ENCODE measurements at regions not wholly inside any gene's neighbourhood (a gene's known extent, or its start where the extent isn't known, plus 50 kb on each side); places are given as distances from the start of the nearest gene placed in this dataset.

DNA sequence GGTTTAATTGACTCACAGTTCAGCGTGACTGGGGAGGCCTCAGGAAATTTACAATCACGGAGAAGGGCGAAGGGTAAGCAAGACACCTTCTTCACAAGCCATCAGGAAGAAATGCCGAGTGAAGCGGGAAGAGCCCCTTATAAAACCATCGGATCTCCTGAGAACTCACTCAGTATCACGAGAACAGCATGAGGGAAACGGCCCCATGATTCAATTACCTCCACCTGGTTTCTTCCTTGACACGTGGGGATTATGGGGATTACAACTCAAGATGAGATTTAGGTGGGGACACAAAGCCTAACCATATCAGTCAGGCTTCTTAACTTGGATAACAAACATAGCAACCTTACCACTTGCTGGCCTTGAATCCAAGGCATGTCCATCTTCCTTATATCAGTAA lies 73.6 kb upstream of the FOXN2 start:
- no peak for DNase-seq (ENCODE audit: low spot score)
- TF ChIP-seq CTCF (IDR thresholded peaks at IDR 0.05; ENCODE audit: extremely low read depth, insufficient read depth, missing control alignments) = no peak
- in situ Hi-C loops (cut with MboI; ENCODE audit: low pct_unique_long_range_greater_than_20kb, low sequenced_read_pairs, unreplicated experiment) = no loop called here

DNA sequence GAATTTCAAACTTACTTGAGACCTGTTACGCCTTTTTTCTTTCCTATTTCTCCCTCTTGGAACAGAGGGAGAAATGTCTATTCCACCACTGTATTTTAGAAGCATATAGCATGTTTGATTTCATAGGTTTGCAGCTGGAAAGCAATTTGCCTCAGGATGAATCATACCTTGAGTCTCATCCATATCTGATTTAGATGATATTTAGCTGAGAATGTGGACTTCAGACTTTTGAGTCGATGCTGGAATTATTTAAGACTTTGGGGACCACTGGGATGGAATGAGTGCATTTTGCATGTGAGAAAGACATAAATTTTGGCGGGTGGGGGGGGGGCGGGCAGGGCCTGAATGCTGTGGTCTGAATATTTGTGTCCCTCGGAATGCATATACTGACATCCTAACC lies 67.3 kb upstream of the FOXN2 start:
- TF ChIP-seq CTCF (IDR thresholded peaks at IDR 0.05; ENCODE audit: extremely low read depth, insufficient read depth, missing control alignments) = no peak
- in situ Hi-C loops (cut with MboI; ENCODE audit: low pct_unique_long_range_greater_than_20kb, low sequenced_read_pairs, unreplicated experiment) = no loop called here
- no peak for DNase-seq (ENCODE audit: low spot score)

DNA sequence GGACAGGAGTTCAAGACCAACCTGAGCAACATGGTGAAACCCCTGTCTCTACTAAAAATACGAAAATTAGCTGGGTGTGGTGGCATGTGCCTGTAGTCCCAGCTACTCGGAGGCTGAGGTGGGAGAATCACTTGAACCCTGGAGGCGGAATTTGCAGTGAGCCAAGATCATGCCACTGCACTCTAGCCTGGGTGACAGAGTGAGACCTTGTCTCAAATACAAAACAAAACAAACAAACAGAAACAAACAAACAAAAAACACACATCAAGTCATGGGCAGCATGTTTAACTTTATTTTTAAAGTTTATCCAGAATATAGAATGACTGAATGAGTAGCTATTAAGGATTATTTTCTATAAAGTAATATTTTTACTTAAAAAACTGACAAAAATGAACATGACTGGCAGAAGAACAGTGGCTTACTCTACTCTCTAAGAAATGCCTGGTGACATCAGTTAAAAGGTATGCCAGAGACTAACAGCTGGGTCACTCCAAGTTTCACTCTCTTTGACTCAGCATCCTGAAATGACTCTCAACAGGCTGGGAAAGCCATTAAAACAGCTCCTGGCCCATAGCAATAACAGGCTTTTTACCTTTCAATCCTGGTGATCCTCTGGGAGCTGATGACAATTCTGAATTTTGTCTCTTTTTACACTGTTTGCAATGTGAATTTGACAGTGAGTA lies 66.1 kb upstream of the FOXN2 start:
- no peak for TF ChIP-seq CTCF (IDR thresholded peaks at IDR 0.05; ENCODE audit: extremely low read depth, insufficient read depth, missing control alignments)
- peak; percentile 23 for DNase-seq (ENCODE audit: low spot score)
- in situ Hi-C loops (cut with MboI; ENCODE audit: low pct_unique_long_range_greater_than_20kb, low sequenced_read_pairs, unreplicated experiment) = no loop called here

GRCh38 chr2:48249025-48249424 lies 65.5 kb upstream of the FOXN2 start:
- in situ Hi-C loops (cut with MboI; ENCODE audit: low pct_unique_long_range_greater_than_20kb, low sequenced_read_pairs, unreplicated experiment) = no loop called here
- TF ChIP-seq CTCF (IDR thresholded peaks at IDR 0.05; ENCODE audit: extremely low read depth, insufficient read depth, missing control alignments) = no peak
- no peak for DNase-seq (ENCODE audit: low spot score)

- in situ Hi-C loops (cut with MboI; ENCODE audit: low pct_unique_long_range_greater_than_20kb, low sequenced_read_pairs, unreplicated experiment) = no loop called here
- no peak for DNase-seq (ENCODE audit: low spot score)
- no peak for TF ChIP-seq CTCF (IDR thresholded peaks at IDR 0.05; ENCODE audit: extremely low read depth, insufficient read depth, missing control alignments)
Observed at GRCh38 chr2:48249631-48250473, 64.6 kb upstream of the FOXN2 start.

DNA sequence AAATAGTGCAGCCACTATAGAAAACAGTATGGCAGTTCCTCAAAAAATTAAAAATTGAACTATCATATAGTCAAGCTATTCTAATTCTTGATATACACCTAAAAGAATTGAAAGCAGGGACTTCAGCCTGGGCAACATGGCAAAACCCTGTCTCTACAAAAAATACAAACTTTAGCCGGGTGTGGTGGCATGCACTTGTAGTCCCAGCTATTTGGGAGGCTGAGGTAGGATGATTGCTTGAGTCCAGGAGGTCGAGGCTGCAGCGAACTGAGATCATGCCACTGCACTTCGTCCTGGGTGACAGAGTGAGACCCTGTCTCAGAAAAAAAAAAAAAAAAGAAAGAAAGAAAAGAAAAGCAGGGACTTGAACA lies 64.0 kb upstream of the FOXN2 start:
- no peak for TF ChIP-seq CTCF (IDR thresholded peaks at IDR 0.05; ENCODE audit: extremely low read depth, insufficient read depth, missing control alignments)

More for the DNA sequence above, 64.0 kb upstream of the FOXN2 start:
- in situ Hi-C loops (cut with MboI; ENCODE audit: low pct_unique_long_range_greater_than_20kb, low sequenced_read_pairs, unreplicated experiment) = no loop called here
- DNase-seq (ENCODE audit: low spot score) = no peak
